HEK293 (cell line): ENCODE measurements at regions not wholly inside any gene's neighbourhood (a gene's known extent, or its start where the extent isn't known, plus 50 kb on each side); places are given as distances from the start of the nearest gene placed in this dataset.
"Not testable (repeated sequence)": the region's sequence is repeated elsewhere in the genome, so short reads cannot be mapped to it uniquely, and the experiment has no call there.

ENCODE experiments used
- KLF8 ChIP-seq: fragments of 450-650 bp; formaldehyde crosslinking; IDR thresholded peaks from 2 replicates; pipeline ENCODE4 v1.5.1; 2016; ENCODE audit warnings: missing biosample characterization, missing genetic modification characterization
- YY1 ChIP-seq: fragments of 450-650 bp; formaldehyde crosslinking; IDR thresholded peaks from 2 replicates; pipeline ENCODE4 v1.5.1; 2018; ENCODE audit warnings: missing biosample characterization, missing genetic modification characterization
- ZIC2 ChIP-seq: fragments of 450-650 bp; formaldehyde crosslinking; IDR thresholded peaks from 2 replicates; pipeline ENCODE4 v1.5.1; 2016; ENCODE audit warnings: missing biosample characterization, missing genetic modification characterization
- ZNF121 ChIP-seq: fragments of 450-650 bp; formaldehyde crosslinking; IDR thresholded peaks from 2 replicates; pipeline ENCODE4 v1.5.1; 2016; ENCODE audit warnings: missing biosample characterization, missing genetic modification characterization
- ZNF341 ChIP-seq: fragments of 450-650 bp; formaldehyde crosslinking; IDR thresholded peaks from 2 replicates; pipeline ENCODE4; 2016; ENCODE audit warnings: low read depth, missing biosample characterization, missing genetic modification characterization
- ZNF350 ChIP-seq: fragments of 450-650 bp; formaldehyde crosslinking; IDR thresholded peaks from 2 replicates; pipeline ENCODE4 v1.5.0; 2017; ENCODE audit warnings: missing biosample characterization, mild to moderate bottlenecking, missing genetic modification characterization
- TF ChIP-seq, protein P1 (sequence below): fragments of 450-650 bp; formaldehyde crosslinking; IDR thresholded peaks from 2 replicates; pipeline ENCODE4 v1.5.1; 2016; ENCODE audit warnings: missing biosample characterization, missing genetic modification characterization
- TF ChIP-seq, protein P2 (sequence below): fragments of 450-650 bp; formaldehyde crosslinking; IDR thresholded peaks from 2 replicates; pipeline ENCODE4 v1.5.1; 2016; ENCODE audit warnings: missing biosample characterization, missing genetic modification characterization
- TF ChIP-seq, protein P3 (sequence below): fragments of 450-650 bp; formaldehyde crosslinking; IDR thresholded peaks from 2 replicates; pipeline ENCODE4 v1.5.1; 2016; ENCODE audit warnings: missing biosample characterization, missing genetic modification characterization
- TF ChIP-seq, protein P4 (sequence below): fragments of 450-650 bp; formaldehyde crosslinking; IDR thresholded peaks from 2 replicates; pipeline ENCODE4 v1.5.1; 2016; ENCODE audit warnings: missing biosample characterization, missing genetic modification characterization
- TF ChIP-seq, protein P5 (sequence below): fragments of 450-650 bp; formaldehyde crosslinking; IDR thresholded peaks from 2 replicates; pipeline ENCODE4 v1.5.1; 2016; ENCODE audit warnings: missing biosample characterization, missing genetic modification characterization

DNA sequence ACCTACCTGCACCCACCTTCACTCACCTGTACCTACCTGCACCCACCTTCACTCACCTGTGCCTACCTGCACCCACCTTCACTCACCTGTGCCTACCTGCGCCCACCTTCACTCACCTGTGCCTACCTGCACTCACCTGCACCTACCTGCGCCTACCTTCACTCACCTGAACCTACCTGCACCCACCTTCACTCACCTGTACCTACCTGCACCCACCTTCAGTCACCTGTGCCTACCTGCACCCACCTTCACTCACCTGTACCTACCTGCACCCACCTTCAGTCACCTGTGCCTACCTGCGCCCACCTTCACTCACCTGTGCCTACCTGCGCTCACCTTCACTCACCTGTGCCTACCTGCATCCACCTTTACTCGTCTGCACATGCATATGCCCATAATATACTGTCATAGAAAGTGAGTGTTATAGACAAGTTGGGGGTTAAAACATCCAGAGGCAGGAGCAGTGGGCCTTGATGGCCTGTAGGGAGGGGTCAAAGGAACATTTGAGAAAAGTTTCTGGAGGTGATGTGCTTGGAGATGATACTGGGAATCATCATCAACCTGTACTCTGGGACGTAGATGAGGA, 232.9 kb upstream of the ZFP64 start:
- TF ChIP-seq, protein P1, sequence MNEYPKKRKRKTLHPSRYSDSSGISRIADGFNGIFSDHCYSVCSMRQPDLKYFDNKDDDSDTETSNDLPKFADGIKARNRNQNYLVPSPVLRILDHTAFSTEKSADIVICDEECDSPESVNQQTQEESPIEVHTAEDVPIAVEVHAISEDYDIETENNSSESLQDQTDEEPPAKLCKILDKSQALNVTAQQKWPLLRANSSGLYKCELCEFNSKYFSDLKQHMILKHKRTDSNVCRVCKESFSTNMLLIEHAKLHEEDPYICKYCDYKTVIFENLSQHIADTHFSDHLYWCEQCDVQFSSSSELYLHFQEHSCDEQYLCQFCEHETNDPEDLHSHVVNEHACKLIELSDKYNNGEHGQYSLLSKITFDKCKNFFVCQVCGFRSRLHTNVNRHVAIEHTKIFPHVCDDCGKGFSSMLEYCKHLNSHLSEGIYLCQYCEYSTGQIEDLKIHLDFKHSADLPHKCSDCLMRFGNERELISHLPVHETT, result not testable (repeated sequence)
- TF ChIP-seq ZNF121; KLF8 (tag by site-specific recombination); YY1 (tag by site-specific recombination); ZNF350; ZNF341 (tag by site-specific recombination); ZIC2 (tag by site-specific recombination): not testable (repeated sequence)
- TF ChIP-seq, protein P2, sequence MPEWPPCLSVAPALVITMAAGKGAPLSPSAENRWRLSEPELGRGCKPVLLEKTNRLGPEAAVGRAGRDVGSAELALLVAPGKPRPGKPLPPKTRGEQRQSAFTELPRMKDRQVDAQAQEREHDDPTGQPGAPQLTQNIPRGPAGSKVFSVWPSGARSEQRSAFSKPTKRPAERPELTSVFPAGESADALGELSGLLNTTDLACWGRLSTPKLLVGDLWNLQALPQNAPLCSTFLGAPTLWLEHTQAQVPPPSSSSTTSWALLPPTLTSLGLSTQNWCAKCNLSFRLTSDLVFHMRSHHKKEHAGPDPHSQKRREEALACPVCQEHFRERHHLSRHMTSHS, result not testable (repeated sequence)
- TF ChIP-seq, protein P3, sequence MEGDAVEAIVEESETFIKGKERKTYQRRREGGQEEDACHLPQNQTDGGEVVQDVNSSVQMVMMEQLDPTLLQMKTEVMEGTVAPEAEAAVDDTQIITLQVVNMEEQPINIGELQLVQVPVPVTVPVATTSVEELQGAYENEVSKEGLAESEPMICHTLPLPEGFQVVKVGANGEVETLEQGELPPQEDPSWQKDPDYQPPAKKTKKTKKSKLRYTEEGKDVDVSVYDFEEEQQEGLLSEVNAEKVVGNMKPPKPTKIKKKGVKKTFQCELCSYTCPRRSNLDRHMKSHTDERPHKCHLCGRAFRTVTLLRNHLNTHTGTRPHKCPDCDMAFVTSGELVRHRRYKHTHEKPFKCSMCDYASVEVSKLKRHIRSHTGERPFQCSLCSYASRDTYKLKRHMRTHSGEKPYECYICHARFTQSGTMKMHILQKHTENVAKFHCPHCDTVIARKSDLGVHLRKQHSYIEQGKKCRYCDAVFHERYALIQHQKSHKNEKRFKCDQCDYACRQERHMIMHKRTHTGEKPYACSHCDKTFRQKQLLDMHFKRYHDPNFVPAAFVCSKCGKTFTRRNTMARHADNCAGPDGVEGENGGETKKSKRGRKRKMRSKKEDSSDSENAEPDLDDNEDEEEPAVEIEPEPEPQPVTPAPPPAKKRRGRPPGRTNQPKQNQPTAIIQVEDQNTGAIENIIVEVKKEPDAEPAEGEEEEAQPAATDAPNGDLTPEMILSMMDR (tag by site-specific recombination), result not testable (repeated sequence)
- TF ChIP-seq, protein P4, sequence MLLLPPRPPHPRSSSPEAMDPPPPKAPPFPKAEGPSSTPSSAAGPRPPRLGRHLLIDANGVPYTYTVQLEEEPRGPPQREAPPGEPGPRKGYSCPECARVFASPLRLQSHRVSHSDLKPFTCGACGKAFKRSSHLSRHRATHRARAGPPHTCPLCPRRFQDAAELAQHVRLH, result not testable (repeated sequence)
- TF ChIP-seq, protein P5, sequence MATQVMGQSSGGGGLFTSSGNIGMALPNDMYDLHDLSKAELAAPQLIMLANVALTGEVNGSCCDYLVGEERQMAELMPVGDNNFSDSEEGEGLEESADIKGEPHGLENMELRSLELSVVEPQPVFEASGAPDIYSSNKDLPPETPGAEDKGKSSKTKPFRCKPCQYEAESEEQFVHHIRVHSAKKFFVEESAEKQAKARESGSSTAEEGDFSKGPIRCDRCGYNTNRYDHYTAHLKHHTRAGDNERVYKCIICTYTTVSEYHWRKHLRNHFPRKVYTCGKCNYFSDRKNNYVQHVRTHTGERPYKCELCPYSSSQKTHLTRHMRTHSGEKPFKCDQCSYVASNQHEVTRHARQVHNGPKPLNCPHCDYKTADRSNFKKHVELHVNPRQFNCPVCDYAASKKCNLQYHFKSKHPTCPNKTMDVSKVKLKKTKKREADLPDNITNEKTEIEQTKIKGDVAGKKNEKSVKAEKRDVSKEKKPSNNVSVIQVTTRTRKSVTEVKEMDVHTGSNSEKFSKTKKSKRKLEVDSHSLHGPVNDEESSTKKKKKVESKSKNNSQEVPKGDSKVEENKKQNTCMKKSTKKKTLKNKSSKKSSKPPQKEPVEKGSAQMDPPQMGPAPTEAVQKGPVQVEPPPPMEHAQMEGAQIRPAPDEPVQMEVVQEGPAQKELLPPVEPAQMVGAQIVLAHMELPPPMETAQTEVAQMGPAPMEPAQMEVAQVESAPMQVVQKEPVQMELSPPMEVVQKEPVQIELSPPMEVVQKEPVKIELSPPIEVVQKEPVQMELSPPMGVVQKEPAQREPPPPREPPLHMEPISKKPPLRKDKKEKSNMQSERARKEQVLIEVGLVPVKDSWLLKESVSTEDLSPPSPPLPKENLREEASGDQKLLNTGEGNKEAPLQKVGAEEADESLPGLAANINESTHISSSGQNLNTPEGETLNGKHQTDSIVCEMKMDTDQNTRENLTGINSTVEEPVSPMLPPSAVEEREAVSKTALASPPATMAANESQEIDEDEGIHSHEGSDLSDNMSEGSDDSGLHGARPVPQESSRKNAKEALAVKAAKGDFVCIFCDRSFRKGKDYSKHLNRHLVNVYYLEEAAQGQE (tag by site-specific recombination), result not testable (repeated sequence)
